Epithelial cell of prostate (primary cell): ENCODE measurements at regions not wholly inside any gene's neighbourhood (a gene's known extent, or its start where the extent isn't known, plus 50 kb on each side); places are given as distances from the start of the nearest gene placed in this dataset.

Source experiments
- DNase-seq: peaks from one replicate; pipeline ENCODE4 v3.0.0-alpha.2; 2011; ENCODE audit warnings: low read depth, low spot score
- H3K27ac ChIP-seq: fragments of 450-650 bp; 2 replicates; pipeline ENCODE4 v1.5.1; 2017; ENCODE audit warnings: mild to moderate bottlenecking

DNA sequence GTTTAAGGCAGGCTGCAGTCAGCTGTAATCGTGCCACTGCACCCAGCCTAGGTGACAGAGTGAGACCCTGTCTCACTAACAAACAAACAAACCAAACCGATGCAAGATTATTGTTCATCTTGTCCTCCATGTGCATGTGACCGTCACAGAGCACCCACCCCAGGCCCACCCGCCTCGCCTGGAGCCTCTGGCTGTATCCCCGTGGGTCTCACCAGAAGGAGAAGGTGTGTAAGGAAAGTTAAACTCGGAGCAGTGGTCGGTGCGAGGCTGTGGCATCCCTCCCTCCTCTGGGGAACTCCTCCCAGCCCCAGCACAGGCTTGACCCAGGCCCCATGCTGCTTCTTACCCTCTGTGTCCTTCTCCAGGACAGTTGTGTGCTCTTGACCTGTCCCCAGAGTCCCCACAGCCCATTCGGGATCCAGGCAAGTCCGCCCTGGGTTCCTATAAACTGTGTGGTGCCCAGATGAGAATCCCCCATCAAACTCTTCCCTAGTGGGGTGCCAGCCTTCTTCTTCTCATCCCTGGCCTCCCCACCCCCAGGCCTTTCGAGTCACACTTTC, 318.4 kb downstream of the AJAP1 start:
- no peak overlapping the region for H3K27ac ChIP-seq
- DNase-seq: no peak

DNA sequence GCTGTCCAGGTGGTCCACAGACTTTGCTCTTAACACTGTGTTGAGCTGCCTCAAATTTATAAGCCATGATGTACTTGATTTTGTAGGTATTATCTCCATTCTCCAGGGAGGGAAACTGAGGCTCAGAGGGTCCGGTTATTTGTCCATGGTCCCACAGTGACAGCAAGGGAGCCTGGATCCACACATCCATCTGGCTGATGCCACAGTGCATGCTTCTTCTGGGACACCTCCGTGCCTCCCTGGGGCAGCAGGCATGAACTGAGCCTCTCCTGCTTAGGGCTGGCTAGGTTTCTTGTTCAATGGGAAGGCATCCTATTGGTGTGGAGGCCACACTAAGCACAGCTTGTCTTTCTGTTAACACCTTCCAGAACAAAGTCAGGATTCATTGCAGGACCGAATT, 317.3 kb downstream of the AJAP1 start:
- no peak for DNase-seq
- H3K27ac ChIP-seq: no peak overlapping the region

GRCh38 chr1:4970532-4970931, 316.1 kb downstream of the AJAP1 start:
- DNase-seq: no peak
- no peak overlapping the region for H3K27ac ChIP-seq

DNA sequence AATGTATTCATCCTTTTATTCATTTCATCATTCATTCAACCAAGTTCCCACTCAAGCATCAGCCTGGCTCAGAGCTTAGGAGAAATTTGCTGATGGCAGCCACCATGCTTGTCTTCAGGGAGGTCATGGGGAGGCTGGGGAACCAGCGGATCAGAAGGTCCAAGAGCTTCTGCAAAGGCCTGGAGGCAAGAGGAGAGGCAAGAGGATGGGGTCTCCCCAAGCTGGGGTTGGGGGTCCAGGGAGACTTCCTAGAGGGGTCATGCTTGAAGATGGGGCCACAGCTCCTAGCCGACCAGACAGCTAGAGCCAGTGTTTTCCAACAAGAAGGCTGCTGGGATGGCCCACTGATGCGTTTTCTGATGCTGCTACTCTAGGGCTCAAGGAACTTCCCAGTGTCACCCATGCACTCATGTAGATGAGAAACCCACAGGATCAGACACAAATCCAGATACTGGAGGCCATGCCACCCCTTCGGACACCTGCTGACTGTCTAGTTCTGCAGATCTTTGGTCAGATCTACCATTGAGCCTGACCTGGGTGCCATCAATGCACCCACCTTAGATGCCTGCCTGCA, 315.2 kb downstream of the AJAP1 start:
- no peak overlapping the region for H3K27ac ChIP-seq
- DNase-seq: no peak

- no peak for DNase-seq
- H3K27ac ChIP-seq: no peak overlapping the region
Observed at GRCh38 chr1:4965346-4966075, 311.1 kb downstream of the AJAP1 start.

DNA sequence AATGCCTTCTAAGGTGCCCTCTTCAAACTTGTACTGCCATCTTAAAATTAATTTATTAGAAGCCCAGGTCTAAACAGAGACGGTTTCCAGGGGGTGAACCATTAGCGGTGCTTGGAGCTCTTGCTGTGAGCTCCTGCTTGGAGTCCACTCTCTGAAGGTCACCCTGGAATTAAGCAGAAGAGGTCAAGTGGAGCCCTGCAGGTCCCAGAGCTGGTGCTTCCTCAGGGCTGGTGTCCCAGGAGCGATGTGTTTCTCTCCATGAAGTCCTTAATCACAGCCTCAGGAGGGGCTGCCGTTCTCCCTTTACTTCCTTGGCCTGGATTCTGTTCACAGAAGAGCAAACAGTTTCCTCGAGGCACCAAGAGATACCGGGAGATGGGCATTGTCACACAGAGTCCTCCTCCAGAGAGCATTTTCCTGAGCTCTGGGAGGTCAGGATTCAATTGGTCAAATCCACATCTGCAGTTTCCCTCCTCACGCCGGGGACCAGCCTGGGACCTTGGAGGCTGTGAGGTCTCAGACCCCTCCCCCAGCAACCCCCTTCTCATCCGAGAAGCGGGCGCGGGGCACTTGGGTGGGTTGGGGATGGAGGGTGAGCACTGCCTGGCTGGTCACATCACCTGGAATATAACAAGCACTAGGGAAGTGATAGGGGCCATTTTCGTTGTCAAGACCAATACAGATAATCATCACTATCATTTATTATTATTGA, 310.4 kb downstream of the AJAP1 start:
- no peak overlapping the region for H3K27ac ChIP-seq
- no peak for DNase-seq

DNA sequence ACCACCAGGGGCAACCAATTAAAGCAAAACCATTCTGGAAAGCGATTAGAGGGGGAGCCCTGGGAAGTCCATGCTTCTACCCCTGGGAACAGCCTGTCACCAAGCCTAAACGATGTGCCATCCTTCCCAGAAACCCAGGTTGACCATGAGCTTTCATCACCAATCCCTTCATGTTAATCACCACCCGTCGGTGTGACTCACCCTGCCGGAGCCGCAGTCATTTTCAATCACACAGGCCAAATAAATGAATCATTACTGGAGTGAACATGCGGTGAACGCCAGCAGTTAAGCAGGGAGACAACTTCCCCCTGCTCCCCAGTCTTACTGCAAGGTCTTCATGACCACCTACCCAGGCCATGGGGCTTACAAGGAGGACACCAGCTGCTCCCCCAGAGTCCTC, 308.8 kb downstream of the AJAP1 start:
- peak; percentile 40 for DNase-seq

GRCh38 chr1:4962836-4963235, 308.4 kb downstream of the AJAP1 start:
- no peak for DNase-seq
- H3K27ac ChIP-seq: no peak overlapping the region

More for the DNA sequence above, 308.8 kb downstream of the AJAP1 start:
- H3K27ac ChIP-seq: no peak overlapping the region

DNA sequence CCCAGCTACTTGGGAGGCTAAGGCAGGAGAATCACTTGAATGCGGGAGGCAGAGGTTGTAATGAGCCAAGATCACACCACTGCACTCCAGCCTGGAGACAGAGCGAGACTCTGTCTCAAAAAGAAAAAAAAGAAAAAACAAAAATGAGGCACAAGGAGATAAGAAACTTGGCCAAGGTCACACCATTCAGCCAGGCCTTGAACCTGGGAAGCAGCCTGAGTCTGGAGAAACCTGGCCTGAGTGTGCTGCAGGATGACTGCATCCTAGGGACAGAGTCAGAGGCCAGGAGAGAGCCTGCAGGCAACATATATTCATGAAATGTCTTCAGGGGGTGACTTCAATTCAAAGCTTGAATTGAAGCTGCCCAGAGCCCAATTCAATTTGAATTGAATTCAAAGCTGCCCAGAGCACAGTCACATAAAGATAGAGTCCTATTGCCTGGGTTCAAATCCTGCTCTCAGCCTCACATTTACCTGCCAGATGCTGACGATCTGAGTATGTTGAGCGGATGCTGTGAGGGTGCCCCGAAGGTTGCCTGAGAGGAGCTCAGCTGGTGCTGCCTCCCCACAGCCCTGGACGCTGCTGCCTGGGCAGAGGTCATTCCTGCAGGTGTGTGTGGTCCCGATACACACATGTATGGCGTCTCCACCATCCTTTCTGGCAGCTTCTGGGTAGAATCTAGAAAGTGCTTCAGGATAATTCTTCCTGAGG, 307.7 kb downstream of the AJAP1 start:
- H3K27ac ChIP-seq: no peak overlapping the region
- no peak for DNase-seq

- no peak overlapping the region for H3K27ac ChIP-seq
- DNase-seq: no peak
Observed at GRCh38 chr1:4960782-4961475, 306.5 kb downstream of the AJAP1 start.

GRCh38 chr1:4960336-4960735, 305.9 kb downstream of the AJAP1 start:
- DNase-seq: no peak

GRCh38 chr1:4959216-4959615, 304.8 kb downstream of the AJAP1 start:
- no peak overlapping the region for H3K27ac ChIP-seq
- DNase-seq: no peak

More at GRCh38 chr1:4960336-4960735, 305.9 kb downstream of the AJAP1 start:
- no peak overlapping the region for H3K27ac ChIP-seq

DNA sequence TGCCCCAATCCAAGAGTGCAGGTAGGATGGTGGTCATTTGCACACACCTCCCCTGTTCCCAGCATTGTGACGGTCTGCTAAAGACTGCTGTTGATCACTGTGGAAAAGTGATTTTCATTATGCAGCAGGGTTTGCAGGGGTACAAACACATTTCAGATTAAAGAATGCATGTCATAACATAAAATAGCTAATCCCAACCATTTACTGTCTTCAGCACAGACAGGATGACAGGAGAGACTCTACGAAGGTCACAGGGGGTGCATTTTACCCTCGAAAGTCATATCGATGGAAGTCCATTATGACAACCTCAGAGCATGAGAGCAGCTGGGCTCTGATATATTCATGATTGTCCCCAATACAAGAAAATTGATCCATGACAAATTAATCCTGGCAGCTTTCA, 302.6 kb downstream of the AJAP1 start:
- no peak overlapping the region for H3K27ac ChIP-seq
- DNase-seq: no peak

GRCh38 chr1:4954392-4954791, 300.0 kb downstream of the AJAP1 start:
- DNase-seq: no peak
- no peak overlapping the region for H3K27ac ChIP-seq

GRCh38 chr1:4951601-4952000, 297.2 kb downstream of the AJAP1 start:
- H3K27ac ChIP-seq: no peak overlapping the region
- no peak for DNase-seq

DNA sequence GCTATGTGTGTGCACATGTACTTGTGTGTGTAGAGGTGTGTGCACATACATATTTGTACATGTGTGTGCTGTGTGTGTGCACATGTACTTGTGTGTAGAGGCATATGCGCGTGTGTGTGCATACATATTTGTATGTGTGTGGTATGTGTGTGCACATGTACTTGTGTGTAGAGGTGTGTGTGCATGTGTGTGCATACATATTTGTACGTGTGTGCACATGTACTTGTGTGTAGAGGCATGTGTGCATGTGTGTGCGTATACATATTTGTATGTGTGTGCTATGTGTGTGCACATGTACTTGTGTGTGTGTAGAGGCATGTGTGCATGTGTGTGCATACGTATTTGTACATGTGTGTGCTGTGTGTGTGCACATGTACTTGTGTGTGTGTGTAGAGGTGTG, 291.9 kb downstream of the AJAP1 start:
- H3K27ac ChIP-seq: no peak overlapping the region

DNA sequence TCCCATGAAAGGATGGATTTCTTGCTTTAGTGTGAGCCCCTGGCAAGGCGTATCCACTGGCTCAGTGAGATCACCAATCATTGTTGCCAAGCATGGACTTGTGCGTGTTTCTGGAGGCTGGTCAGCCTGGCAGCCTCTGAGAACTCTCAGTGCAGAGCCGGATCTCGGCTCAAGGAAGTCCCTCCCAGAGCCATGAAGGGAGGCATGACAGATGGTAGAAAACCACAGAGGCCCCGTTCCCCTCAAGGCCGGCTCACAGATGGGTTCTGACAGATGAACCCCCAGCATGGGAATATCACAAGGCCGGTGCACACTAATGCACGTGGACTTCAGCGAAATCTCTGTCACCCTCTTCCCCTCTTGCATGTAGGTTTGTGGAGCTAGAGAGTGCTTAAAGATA, 290.5 kb downstream of the AJAP1 start:
- H3K27ac ChIP-seq: no peak overlapping the region
- no peak for DNase-seq

More for the DNA sequence above, 291.9 kb downstream of the AJAP1 start:
- no peak for DNase-seq

- DNase-seq: no peak
- no peak overlapping the region for H3K27ac ChIP-seq
Observed at GRCh38 chr1:4944072-4944471, 289.7 kb downstream of the AJAP1 start.

DNA sequence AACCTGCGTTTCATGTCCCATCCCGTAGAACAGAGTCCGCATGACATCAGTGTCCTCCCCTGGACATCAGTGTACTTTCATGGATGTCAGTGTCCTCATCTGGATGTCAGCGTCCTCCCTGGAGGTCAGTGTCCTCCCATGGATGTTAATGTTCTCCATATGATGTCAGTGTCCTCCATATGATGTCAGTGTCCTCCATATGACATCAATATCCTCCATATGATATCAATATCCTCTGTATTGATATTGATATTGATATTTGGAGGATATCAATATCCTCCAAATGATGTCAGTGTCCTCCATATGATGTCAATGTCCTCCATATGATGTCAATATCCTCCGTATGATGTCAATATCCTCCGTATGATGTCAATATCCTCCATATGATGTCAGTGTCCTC, 284.9 kb downstream of the AJAP1 start:
- H3K27ac ChIP-seq: no peak overlapping the region
- no peak for DNase-seq
